GM23248 (cell line): ENCODE measurements at regions not wholly inside any gene's neighbourhood (a gene's known extent, or its start where the extent isn't known, plus 50 kb on each side); places are given as distances from the start of the nearest gene placed in this dataset.
"Not testable (repeated sequence)": the region's sequence is repeated elsewhere in the genome, so short reads cannot be mapped to it uniquely, and the experiment has no call there.

Experiments used
- DNase-seq: peaks from one replicate; pipeline ENCODE4 v3.0.0-alpha.2; 2015
- H2AFZ ChIP-seq: fragments of 200-600 bp; sonication (generic); 2 replicates; pipeline ENCODE4 v1.6.1; 2016; ENCODE audit warnings: antibody characterized with exemption
- H3F3A ChIP-seq: fragments of 200-600 bp; sonication (generic); 2 replicates; pipeline ENCODE4 v1.6.1; 2016; ENCODE audit warnings: mild to moderate bottlenecking, antibody characterized with exemption, mixed run types; ENCODE audit not compliant: insufficient read depth
- H3K27ac ChIP-seq: fragments of 200-600 bp; sonication (generic); 2 replicates; pipeline ENCODE4 v1.5.1; 2016; ENCODE audit warnings: mild to moderate bottlenecking
- H3K27me3 ChIP-seq: fragments of 200-600 bp; sonication (generic); replicated peaks from 2 replicates; pipeline ENCODE4 v1.6.1; 2016; ENCODE audit warnings: mild to moderate bottlenecking; ENCODE audit not compliant: insufficient read depth
- H3K36me3 ChIP-seq: fragments of 200-600 bp; sonication (generic); 2 replicates; pipeline ENCODE4 v1.6.1; 2016; ENCODE audit warnings: low read depth, mild to moderate bottlenecking
- H3K4me1 ChIP-seq: fragments of 200-600 bp; sonication (generic); 2 replicates; pipeline ENCODE4 v1.6.1; 2016; ENCODE audit warnings: mild to moderate bottlenecking; ENCODE audit not compliant: insufficient read depth
- H3K4me2 ChIP-seq: fragments of 200-600 bp; sonication (generic); one replicate; pipeline ENCODE4 v1.6.1; 2016; ENCODE audit warnings: mild to moderate bottlenecking; ENCODE audit not compliant: unreplicated experiment
- H3K4me3 ChIP-seq: fragments of 200-600 bp; sonication (generic); 2 replicates; pipeline ENCODE4 v1.5.1; 2016; ENCODE audit warnings: mild to moderate bottlenecking
- H3K79me2 ChIP-seq: fragments of 200-600 bp; sonication (generic); 2 replicates; pipeline ENCODE4 v1.6.1; 2016; ENCODE audit warnings: mild to moderate bottlenecking; ENCODE audit not compliant: insufficient read depth
- H3K9ac ChIP-seq: fragments of 200-600 bp; sonication (generic); 2 replicates; pipeline ENCODE4 v1.6.1; 2016; ENCODE audit warnings: mild to moderate bottlenecking
- H3K9me2 ChIP-seq: fragments of 200-600 bp; sonication (generic); 2 replicates; pipeline ENCODE4 v1.6.1; 2016; ENCODE audit warnings: mixed run types, mild to moderate bottlenecking, moderate library complexity; ENCODE audit not compliant: insufficient read depth
- H3K9me3 ChIP-seq: fragments of 200-600 bp; sonication (generic); one replicate; pipeline ENCODE4 v1.6.1; 2017; ENCODE audit warnings: low read depth
- H4K20me1 ChIP-seq: fragments of 200-600 bp; sonication (generic); 2 replicates; pipeline ENCODE4 v1.6.0; 2016; ENCODE audit not compliant: insufficient read depth
- EZH2 ChIP-seq: fragments of 200-600 bp; sonication (generic); IDR thresholded peaks from 2 replicates; pipeline ENCODE4 v1.6.1; 2018; ENCODE audit warnings: antibody characterized with exemption, mild to moderate bottlenecking; ENCODE audit not compliant: insufficient read depth, poor library complexity, severe bottlenecking
- EZH2phosphoT487 ChIP-seq: fragments of 200-600 bp; sonication (generic); IDR thresholded peaks from 2 replicates; pipeline ENCODE4 v1.6.1; 2018; ENCODE audit warnings: antibody characterized with exemption, moderate library complexity, mild to moderate bottlenecking, low read depth; ENCODE audit not compliant: insufficient read depth
- WGBS, 2 experiments: methylation state at CpG; one replicate each; pipeline ENCODE4 v1.1.6; 2015 to 2017; ENCODE audit warnings: low lambda C conversion rate in 2 of 2, low coverage in 1 of 2; ENCODE audit errors: missing lambda C conversion rate in 2 of 2; 5-methylcytosine and 5-hydroxymethylcytosine counted together
- in situ Hi-C: fragments of 300-500 bp; cut with MboI; formaldehyde crosslinking; loops from 2 replicates; pipeline ENCODE4 v1.15.0; 2020

DNA sequence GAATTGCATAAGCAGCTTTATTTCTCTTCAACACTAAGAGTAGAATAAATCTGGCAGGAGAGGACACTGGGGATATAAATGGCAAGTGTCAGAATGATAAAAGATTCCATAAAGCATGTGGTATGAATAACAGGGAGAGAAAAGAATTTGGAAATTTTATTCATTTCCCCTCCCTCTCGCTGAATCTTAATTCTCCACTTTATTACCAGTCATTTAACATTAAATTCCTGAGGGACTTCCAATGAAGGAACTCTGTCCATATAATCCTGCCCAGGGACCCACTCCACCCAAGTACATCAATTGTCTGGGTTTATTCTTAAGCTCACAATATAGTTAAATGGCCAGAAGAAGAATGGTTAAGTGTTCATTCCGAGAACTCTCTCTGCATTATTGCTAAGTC, 197.7 kb upstream of the MGAT5 start:
- H3K79me2 ChIP-seq = no peaks in the 10 kb centered on the region
- no peak overlapping the region for H3K4me2 ChIP-seq
- no peaks in the 10 kb centered on the region for H3K27me3 ChIP-seq
- no peaks in the 10 kb centered on the region for H3K36me3 ChIP-seq
- no peaks in the 10 kb centered on the region for H3K9me3 ChIP-seq
- no peak overlapping the region for H3K4me3 ChIP-seq
- no peaks in the 10 kb centered on the region for H3K9me2 ChIP-seq
- H3K9ac ChIP-seq = no peak overlapping the region
- 2 to 3% methylated on average over 2 of the region's 2 CpGs for WGBS, 2 experiments
- no peak overlapping the region for H3K27ac ChIP-seq
- no peaks in the 10 kb centered on the region for H3K4me1 ChIP-seq
- H2AFZ ChIP-seq = no peak overlapping the region
- TF ChIP-seq EZH2 = no peak
- TF ChIP-seq EZH2phosphoT487 = no peak
- no peaks in the 10 kb centered on the region for H3F3A ChIP-seq
- no peaks in the 10 kb centered on the region for H4K20me1 ChIP-seq
- in situ Hi-C loops = no loop called here
- DNase-seq = no peak

DNA sequence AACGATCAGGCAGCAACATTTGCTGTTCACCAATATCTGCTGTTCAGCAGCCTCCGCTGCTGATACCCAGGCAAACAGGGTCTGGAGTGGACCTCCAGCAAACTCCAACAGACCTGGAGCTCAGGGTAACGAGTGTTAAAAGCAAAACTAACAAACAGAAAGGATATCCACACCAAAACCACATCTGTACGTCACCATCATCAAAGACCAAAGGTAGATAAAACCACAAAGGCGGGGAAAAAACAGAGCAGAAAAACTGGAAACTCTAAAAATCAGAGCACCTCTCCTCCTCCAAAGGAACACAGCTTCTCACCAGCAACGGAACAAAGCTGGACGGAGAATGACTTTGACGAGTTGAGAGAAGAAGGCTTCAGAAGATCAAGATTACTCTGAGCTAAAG, 192.8 kb upstream of the MGAT5 start:
- WGBS, 2 experiments = 27 to 32% methylated on average over 8 of the region's 8 CpGs
- DNase-seq, H3K4me1 ChIP-seq, H3K4me3 ChIP-seq, in situ Hi-C loops, H3K36me3 ChIP-seq, H3K4me2 ChIP-seq, H3K9ac ChIP-seq, H3K79me2 ChIP-seq, H3K9me2 ChIP-seq, H3K27me3 ChIP-seq, H3K9me3 ChIP-seq, H2AFZ ChIP-seq, H4K20me1 ChIP-seq, H3K27ac ChIP-seq, H3F3A ChIP-seq: not testable (repeated sequence)

GRCh38 chr2:134062235-134062634, 191.6 kb upstream of the MGAT5 start:
- H3F3A ChIP-seq, H3K36me3 ChIP-seq, H3K9me2 ChIP-seq, H2AFZ ChIP-seq, DNase-seq, H3K27ac ChIP-seq, H3K27me3 ChIP-seq, in situ Hi-C loops, H4K20me1 ChIP-seq, H3K9me3 ChIP-seq, H3K4me3 ChIP-seq, H3K4me1 ChIP-seq, H3K4me2 ChIP-seq, H3K79me2 ChIP-seq, H3K9ac ChIP-seq: not testable (repeated sequence)
- WGBS, 2 experiments = 7 to 8% methylated on average over 3 of the region's 3 CpGs

GRCh38 chr2:134063916-134064315, 190.0 kb upstream of the MGAT5 start:
- not testable (repeated sequence) for H3K4me3 ChIP-seq

DNA sequence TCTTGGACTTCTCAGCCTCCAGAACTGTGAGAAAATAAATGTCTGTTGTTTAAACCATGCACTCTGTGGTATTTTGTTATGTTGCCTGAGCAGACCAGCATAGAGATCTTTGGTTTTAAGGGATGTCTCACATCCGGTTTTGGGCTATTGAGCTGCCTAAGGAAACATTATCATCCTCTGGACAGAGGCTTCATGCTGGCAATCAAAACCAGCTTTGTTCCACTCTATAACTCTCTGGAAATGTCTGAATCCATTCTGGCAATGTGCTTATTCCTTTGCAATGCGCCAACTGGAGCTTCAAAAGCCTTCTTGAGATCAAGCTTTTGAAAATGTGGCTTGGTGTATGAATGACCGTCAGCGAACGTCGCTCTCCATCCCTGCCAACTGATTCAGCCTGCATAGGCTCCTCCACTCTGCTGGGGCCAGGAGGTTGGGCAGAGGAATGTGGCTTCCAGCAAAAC, 183.6 kb upstream of the MGAT5 start:
- DNase-seq = no peak
- Histone ChIP-seq H3K9me3 (no peaks in the 10 kb centered on the region), H3K4me1 (no peaks in the 10 kb centered on the region), H3K36me3 (no peaks in the 10 kb centered on the region), H3K79me2 (no peaks in the 10 kb centered on the region), H3K4me3 (no peak overlapping the region), H3K9me2 (no peaks in the 10 kb centered on the region), H2AFZ (no peak overlapping the region), H3F3A (no peaks in the 10 kb centered on the region), H3K27ac (no peak overlapping the region), H3K9ac (no peak overlapping the region), H4K20me1 (no peaks in the 10 kb centered on the region), H3K27me3 (no peaks in the 10 kb centered on the region), H3K4me2 (no peak overlapping the region)
- TF ChIP-seq EZH2 (no peak), EZH2phosphoT487 (no peak)
- 51 to 55% methylated on average over 6 of the region's 6 CpGs for WGBS, 2 experiments
- in situ Hi-C loops = no loop called here

More at GRCh38 chr2:134063916-134064315, 190.0 kb upstream of the MGAT5 start:
- H3K79me2 ChIP-seq, H3K4me2 ChIP-seq, H3K27me3 ChIP-seq, H3K27ac ChIP-seq, H3K36me3 ChIP-seq, H3K9ac ChIP-seq, in situ Hi-C loops, H3K4me1 ChIP-seq, H4K20me1 ChIP-seq, H3K9me3 ChIP-seq, H2AFZ ChIP-seq, H3F3A ChIP-seq, DNase-seq, H3K9me2 ChIP-seq: not testable (repeated sequence)
- WGBS, 2 experiments = 78 to 83% methylated on average over 5 to 10 of the region's 27 CpGs
